Dendritic cell treated with granulocyte-macrophage colony-stimulating factor and Interleukin-4, amounts not matched to agents 40 ng/mL and 50 ng/mL, for 4 days (primary cell): ENCODE measurements at regions not wholly inside any gene's neighbourhood (a gene's known extent, or its start where the extent isn't known, plus 50 kb on each side); places are given as distances from the start of the nearest gene placed in this dataset.
"Not testable (repeated sequence)": the region's sequence is repeated elsewhere in the genome, so short reads cannot be mapped to it uniquely, and the experiment has no call there.

Experiments
- H3K27ac Mint-ChIP-seq: one replicate; pipeline ENCODE4 v1.8.0; 2022; ENCODE audit warnings: mild to moderate bottlenecking, mixed read lengths
- H3K27me3 Mint-ChIP-seq: one replicate; pipeline ENCODE4 v1.8.0; 2022; ENCODE audit warnings: mild to moderate bottlenecking, mixed read lengths
- H3K36me3 Mint-ChIP-seq: one replicate; pipeline ENCODE4 v1.8.0; 2022; ENCODE audit warnings: low read depth, mixed read lengths
- H3K4me1 Mint-ChIP-seq: one replicate; pipeline ENCODE4 v1.8.0; 2022; ENCODE audit warnings: low read depth, mixed read lengths
- H3K4me3 Mint-ChIP-seq: one replicate; pipeline ENCODE4 v1.8.0; 2022; ENCODE audit warnings: mild to moderate bottlenecking, moderate library complexity, mixed read lengths
- H3K9me3 Mint-ChIP-seq: one replicate; pipeline ENCODE4 v1.8.0; 2022; ENCODE audit warnings: mixed read lengths
- intact Hi-C: fragments of 100-400 bp; cut with micrococcal nuclease; formaldehyde crosslinking; loops from one replicate; pipeline ENCODE4 v1.15.0; 2022

DNA sequence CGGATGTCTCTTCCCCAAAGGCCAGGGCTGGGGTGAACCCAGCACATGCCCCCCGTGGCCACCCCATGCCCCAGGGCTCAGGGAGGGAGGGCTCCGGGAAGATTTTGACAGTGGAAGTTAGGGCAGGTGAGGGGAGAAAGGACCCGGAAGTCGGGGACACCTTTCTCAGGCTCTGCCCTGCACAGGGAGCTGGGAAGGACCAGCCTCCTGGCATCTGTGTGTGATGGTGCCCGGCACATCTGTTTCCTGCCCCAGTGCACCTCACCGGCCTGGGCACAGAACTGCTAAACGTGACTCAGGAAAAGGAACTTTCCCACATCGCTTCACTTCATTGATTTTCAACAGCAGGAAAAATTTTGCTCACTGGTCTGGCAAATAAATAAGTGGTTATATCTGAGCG lies 141.1 kb upstream of the AFDN start:
- H3K27me3 Mint-ChIP-seq, result peaks cover 54% of the 10 kb centered on the region

DNA sequence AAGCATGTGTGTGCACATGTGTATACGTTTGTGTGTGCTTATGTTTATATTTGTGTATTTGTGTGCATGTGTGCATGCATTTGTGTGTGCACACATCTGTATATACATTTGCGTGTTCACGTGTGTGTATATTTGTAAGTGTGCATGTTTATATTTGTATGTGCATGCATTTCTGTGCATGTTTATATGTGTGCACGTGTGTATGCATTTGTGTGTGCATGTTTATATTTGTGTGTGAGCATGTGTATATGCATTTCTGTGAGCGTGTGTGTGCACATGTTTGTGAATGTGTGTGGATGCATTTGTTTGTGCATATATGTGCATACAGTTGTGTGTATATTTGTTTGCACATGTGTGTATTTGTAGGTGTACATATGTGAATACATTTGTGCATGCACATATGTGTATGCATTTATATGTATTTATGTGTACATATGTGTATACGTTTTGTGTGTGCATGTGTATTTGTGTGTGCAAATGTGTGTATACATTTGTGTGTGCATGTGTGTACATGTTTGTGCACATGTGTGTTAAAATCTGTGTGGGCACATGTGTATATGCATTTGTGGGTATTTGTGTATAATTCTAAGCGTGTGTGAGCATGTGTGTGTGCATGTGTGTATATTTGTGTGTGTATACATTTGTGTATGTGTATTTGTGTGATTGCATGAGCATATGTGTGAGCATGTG lies 140.4 kb upstream of the AFDN start:
- no peaks in the 10 kb centered on the region for H3K4me1 Mint-ChIP-seq
- H3K27me3 Mint-ChIP-seq, result peaks cover 50% of the 10 kb centered on the region
- intact Hi-C loops, result no loop called here
- no peaks in the 10 kb centered on the region for H3K9me3 Mint-ChIP-seq
- no peak overlapping the region for H3K4me3 Mint-ChIP-seq
- no peaks in the 10 kb centered on the region for H3K36me3 Mint-ChIP-seq
- no peak overlapping the region for H3K27ac Mint-ChIP-seq

More for the DNA sequence above, 141.1 kb upstream of the AFDN start:
- H3K27ac Mint-ChIP-seq, result no peak overlapping the region
- no peaks in the 10 kb centered on the region for H3K9me3 Mint-ChIP-seq
- H3K4me3 Mint-ChIP-seq, result no peak overlapping the region
- no peaks in the 10 kb centered on the region for H3K36me3 Mint-ChIP-seq
- H3K4me1 Mint-ChIP-seq, result no peaks in the 10 kb centered on the region
- intact Hi-C loops, result no loop called here

DNA sequence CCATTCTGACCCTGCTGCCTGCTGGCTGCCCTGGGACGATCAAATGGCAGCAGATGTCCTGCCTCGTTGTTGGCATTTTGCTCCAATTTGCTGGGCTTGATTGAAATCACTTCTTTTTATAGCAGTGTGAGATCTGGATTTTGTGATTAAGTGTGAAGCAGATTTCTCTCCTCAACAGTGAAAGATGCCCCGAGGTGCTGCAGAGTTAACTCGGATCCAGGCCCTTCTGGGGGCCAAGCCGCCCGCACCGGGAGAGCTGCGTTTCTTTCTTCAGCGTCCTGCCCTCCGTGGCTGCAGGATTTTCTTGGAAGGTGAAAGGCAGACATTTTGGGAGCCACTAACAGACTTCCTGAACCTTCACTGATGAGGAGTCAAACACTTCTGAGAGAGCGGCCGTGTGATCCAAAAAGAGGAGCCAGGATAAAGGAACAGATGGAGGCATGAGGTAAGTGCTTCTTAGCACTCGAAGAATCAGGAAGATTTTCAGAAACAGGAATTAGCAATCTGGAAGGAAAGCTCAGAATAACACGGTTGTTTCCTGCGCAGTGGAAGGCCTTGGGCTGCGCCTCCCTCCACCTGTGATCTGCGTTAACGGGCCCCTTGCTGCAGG lies 139.5 kb upstream of the AFDN start:
- intact Hi-C loops, result no loop called here
- Mint-ChIP-seq H3K27me3 (peaks cover 42% of the 10 kb centered on the region), H3K9me3 (no peaks in the 10 kb centered on the region), H3K27ac (no peak overlapping the region), H3K4me3 (no peak overlapping the region), H3K4me1 (peaks cover 4% of the 10 kb centered on the region), H3K36me3 (no peaks in the 10 kb centered on the region)

DNA sequence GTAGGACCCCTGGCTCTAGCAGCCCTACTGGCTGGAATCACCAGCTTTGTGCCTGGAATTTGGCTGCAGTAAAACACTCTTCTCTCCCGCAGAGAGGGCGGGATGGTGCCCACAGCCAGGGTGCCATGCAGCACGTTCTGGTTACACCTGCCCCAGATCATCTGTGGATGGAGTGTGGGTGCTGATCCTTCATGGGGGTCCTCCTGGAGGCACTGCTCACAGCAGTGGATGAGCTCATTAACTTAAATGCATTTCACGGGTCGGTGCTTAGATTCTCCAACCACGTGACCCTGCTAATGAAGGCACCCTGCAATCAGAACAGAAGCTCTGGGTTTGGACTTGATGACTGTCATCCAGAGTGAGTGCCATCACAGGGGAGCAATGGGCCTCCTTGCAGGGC lies 138.6 kb upstream of the AFDN start:
- intact Hi-C loops, result no loop called here
- Mint-ChIP-seq H3K27ac (no peak overlapping the region), H3K4me3 (no peak overlapping the region), H3K36me3 (no peaks in the 10 kb centered on the region), H3K4me1 (peaks cover 9% of the 10 kb centered on the region), H3K9me3 (no peaks in the 10 kb centered on the region), H3K27me3 (peaks cover 41% of the 10 kb centered on the region)

DNA sequence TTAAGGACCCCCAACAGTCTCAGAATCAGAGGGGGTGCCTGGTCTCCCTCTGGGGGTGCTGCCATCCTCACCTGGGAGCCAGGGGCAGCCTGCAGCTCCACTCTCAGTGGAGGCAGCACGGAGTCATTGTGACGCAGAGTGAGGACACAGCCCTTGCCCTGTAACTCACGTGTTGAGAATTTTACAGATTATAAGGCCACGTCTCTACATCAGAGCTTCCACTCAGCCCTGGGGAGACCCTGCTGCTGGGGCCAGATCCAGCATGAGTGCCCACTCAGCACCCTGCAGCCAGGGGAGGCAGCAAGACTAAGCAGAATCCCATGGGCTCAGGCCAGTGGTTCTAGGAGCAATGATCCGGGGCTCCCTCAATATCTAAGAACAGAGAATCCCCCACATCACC lies 137.4 kb upstream of the AFDN start:
- H3K27me3 Mint-ChIP-seq, result peaks cover 36% of the 10 kb centered on the region
- H3K4me1 Mint-ChIP-seq, result peaks cover 9% of the 10 kb centered on the region
- intact Hi-C loops, result no loop called here
- no peak overlapping the region for H3K4me3 Mint-ChIP-seq
- H3K9me3 Mint-ChIP-seq, result no peaks in the 10 kb centered on the region
- H3K27ac Mint-ChIP-seq, result no peak overlapping the region
- H3K36me3 Mint-ChIP-seq, result no peaks in the 10 kb centered on the region

DNA sequence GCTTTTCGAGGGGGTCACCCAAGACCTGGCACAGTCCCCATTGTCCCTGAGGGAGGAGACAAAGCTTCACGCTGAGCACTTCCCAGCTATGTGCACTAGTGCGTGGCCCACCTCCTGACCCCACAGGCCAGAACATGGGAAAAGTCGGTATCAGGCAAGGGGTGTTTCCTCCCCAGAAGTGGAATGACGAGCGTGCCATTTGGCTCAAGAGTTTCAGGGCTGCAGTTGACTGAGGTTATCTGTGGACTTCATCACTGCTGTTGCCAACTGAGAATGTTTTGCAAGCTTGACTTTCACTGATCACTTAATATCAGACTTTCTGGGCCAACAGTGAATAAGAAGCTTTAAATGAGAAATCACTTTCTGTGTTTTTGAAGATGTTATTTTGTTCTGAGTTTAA lies 137.0 kb upstream of the AFDN start:
- no peak overlapping the region for H3K4me3 Mint-ChIP-seq
- peaks cover 9% of the 10 kb centered on the region for H3K4me1 Mint-ChIP-seq
- H3K9me3 Mint-ChIP-seq, result no peaks in the 10 kb centered on the region
- no peak overlapping the region for H3K27ac Mint-ChIP-seq
- intact Hi-C loops, result loop anchor here (10.0 kb wide), 1 partner anchor 125 kb away; no protein-coding TSS in a partner anchor
- H3K27me3 Mint-ChIP-seq, result peaks cover 37% of the 10 kb centered on the region
- H3K36me3 Mint-ChIP-seq, result no peaks in the 10 kb centered on the region

DNA sequence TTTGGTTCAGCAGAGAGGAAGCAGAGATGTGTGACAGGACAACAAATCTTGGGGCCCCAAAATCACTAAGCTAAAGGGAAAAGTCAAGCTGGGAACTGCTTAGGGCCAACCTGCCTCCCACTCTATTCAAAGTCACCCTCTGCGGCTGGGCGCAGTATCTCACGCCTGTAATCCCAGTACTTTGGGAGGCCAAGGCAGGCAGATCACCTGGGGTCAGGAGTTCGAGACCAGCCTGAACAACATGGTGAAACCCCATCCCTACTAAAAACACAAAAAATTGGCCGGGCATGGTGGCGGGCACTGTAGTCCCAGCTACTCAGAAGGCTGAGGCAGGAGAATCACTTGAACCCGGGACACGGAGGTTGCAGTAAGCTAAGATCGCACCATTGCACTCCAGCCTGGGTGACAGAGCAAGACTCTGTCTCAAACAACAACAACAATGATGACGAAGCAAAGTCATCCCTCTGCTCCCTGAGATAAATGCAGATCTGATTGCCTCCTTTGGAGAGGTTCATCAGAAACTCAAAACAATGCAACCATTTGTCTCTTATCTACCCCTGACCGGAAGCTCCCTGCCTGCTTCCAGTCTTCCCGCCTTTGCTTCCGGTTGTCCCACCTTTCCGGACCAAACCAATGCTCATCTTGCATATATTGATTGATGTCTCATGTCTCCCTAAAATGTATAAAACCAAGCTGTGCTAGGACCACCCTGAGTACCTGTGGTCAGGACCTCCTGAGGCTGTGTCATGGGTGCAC lies 136.4 kb upstream of the AFDN start:
- intact Hi-C loops, result loop anchor here (10.0 kb wide), 1 partner anchor 124 kb away; no protein-coding TSS in a partner anchor
- not testable (repeated sequence) for H3K9me3 Mint-ChIP-seq
- H3K27me3 Mint-ChIP-seq, result peaks cover 33% of the 10 kb centered on the region

DNA sequence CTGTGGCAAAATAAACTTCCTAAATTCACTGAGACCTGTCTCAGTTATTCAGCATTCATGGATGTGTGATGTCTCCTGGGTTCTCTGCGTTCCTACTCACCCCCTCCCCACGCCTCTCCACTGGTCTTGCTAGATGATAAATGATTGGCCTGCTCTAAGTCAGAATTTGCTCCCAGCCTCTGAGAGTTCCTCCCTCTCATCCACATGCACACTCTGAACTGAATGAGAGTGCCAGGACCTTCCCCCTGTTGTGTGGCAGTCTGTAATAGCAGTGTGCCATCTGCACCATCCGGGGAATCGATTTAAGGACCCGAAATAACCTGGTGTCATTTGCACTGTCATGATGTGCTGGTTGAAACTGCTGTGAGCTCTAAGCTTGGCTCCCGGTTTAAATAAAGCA lies 135.8 kb upstream of the AFDN start:
- peaks cover 29% of the 10 kb centered on the region for H3K27me3 Mint-ChIP-seq
- no peaks in the 10 kb centered on the region for H3K9me3 Mint-ChIP-seq
- intact Hi-C loops, result loop anchor here (10.0 kb wide), 1 partner anchor 124 kb away; no protein-coding TSS in a partner anchor
- no peak overlapping the region for H3K4me3 Mint-ChIP-seq
- H3K4me1 Mint-ChIP-seq, result peaks cover 9% of the 10 kb centered on the region
- no peak overlapping the region for H3K27ac Mint-ChIP-seq
- H3K36me3 Mint-ChIP-seq, result no peaks in the 10 kb centered on the region

More for the DNA sequence above, 136.4 kb upstream of the AFDN start:
- H3K27ac Mint-ChIP-seq, H3K36me3 Mint-ChIP-seq, H3K4me1 Mint-ChIP-seq, H3K4me3 Mint-ChIP-seq: not testable (repeated sequence)

DNA sequence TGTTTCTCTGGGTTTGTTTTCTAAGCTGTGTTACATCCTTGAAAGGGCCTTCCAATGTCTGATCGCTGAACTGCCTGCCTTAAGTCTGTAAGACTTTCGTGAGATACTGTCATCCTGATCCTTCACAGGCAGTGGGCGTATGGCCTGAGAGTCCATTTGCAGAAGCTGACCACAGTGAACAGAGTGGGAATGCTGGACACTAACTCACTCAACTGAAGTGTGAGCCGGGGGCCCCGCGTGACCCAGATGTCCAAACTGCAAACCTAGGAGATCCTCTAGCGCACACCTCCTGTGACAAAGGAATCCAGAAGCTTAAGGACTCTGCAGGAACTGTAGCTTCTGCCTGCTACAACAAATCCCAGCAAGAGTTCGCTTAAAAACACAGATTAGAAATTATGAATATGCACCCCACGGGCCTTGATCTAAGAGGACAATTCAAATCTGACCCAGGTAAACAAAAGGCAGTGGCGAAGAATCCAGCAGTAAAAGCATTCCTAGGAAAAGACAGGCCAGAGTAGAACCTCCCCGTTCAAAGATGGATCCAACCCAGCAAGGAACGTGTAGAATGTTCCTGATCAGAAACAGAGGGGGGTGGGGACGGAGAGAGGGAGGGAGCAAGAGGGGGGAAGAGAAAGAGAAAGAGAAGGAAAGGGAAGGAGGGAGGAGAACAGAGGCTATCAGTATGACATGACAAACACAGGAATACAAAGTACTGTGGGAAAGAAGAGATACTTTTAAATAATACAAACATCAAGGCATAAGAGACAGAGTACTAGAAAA lies 135.0 kb upstream of the AFDN start:
- Mint-ChIP-seq H3K4me3 (no peak overlapping the region), H3K27me3 (peaks cover 29% of the 10 kb centered on the region), H3K9me3 (no peaks in the 10 kb centered on the region), H3K36me3 (no peaks in the 10 kb centered on the region), H3K27ac (no peak overlapping the region), H3K4me1 (peaks cover 9% of the 10 kb centered on the region)
- intact Hi-C loops, result loop anchor here (10.0 kb wide), 1 partner anchor 123 kb away; no protein-coding TSS in a partner anchor

DNA sequence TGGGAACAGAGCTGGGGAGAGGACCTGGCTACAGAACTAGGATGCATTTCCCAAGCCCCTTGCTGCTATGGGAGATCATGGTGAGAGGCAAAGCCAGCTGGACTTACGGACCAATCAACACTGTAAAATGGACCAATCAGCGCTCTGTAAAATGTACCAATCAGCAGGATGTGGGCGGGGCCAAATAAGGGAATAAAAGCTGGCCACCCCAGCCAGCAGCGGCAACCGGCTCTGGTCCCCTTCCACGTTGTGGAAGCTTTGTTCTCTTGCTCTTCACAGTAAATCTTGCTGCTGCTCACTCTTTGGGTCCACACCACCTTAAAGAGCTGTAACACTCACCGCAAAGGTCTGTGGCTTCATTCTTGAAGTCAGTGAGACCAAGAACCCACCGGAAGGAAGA lies 133.2 kb upstream of the AFDN start:
- H3K36me3 Mint-ChIP-seq, H3K4me1 Mint-ChIP-seq, H3K4me3 Mint-ChIP-seq, H3K27ac Mint-ChIP-seq, H3K9me3 Mint-ChIP-seq: not testable (repeated sequence)
- peaks cover 20% of the 10 kb centered on the region for H3K27me3 Mint-ChIP-seq
- intact Hi-C loops, result loop anchor here (10.0 kb wide), 1 partner anchor 121 kb away; no protein-coding TSS in a partner anchor

DNA sequence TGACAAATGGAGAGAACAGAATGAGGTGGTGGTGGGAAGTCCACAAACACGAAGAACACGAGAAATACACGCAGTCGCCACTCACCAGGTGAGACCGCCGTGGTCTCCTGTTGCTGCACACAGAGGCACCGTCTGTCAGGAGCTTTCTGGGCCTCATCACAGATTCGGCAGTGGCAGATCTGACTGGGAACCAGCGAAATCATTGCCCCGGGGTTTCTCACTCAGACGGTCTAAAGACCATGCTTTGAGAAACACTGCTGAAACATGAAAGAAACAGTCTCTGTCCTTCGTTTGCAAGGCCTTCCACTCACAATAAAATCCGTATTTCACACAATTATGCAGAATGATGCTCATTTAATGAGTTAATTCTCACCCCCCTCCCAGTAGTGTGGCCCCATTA lies 130.9 kb upstream of the AFDN start:
- Mint-ChIP-seq H3K9me3 (no peaks in the 10 kb centered on the region), H3K4me1 (peaks cover 30% of the 10 kb centered on the region), H3K4me3 (no peak overlapping the region), H3K27me3 (peaks cover 13% of the 10 kb centered on the region), H3K27ac (no peak overlapping the region), H3K36me3 (no peaks in the 10 kb centered on the region)
- intact Hi-C loops, result loop anchor here (10.0 kb wide), 1 partner anchor 119 kb away; no protein-coding TSS in a partner anchor

DNA sequence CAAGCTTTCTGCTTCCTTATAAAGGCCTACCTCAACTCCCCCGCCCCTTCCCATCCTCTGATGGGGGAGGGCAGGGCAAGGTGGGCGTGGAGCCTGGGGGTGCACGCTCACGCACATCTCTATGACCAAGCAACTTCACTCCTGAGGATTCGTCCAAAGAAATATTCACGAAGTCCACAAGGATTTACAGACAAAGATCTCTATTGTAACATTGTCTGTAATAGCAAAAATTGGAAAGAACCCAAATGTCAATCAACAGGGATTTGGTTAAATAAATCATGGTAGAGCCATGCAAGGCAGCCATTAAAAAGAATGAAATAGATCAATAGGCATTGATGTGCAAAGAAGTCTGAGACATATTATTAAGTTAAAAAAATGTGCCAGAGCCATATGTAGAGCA lies 130.4 kb upstream of the AFDN start:
- Mint-ChIP-seq H3K27ac (no peak overlapping the region), H3K4me3 (no peak overlapping the region), H3K4me1 (peaks cover 30% of the 10 kb centered on the region), H3K27me3 (peaks cover 12% of the 10 kb centered on the region), H3K36me3 (no peaks in the 10 kb centered on the region), H3K9me3 (no peaks in the 10 kb centered on the region)
- intact Hi-C loops, result loop anchor here (10.0 kb wide), 1 partner anchor 119 kb away; no protein-coding TSS in a partner anchor

DNA sequence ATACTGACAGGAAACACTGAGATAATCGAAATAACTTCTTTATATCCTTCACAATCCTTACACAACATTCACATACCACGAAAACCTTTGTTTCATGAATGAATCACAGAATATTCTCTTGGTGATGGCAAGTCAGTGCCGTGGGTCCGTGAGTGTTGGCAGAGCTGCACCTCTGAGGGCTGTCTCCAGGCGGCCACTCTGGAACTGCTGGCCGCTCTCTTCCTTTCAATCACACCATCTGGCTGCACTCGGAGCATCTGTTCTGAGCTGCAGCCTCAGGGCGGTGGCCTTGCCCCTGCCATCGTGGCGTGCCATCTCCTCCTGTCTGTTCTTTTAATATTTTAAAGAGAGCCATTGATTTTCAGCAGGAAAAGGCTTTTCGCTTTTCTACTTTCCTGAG lies 129.4 kb upstream of the AFDN start:
- H3K4me3 Mint-ChIP-seq, result no peak overlapping the region

More for the DNA sequence above, 129.4 kb upstream of the AFDN start:
- Mint-ChIP-seq H3K4me1 (peaks cover 29% of the 10 kb centered on the region), H3K27me3 (peaks cover 12% of the 10 kb centered on the region), H3K27ac (no peak overlapping the region), H3K9me3 (no peaks in the 10 kb centered on the region), H3K36me3 (no peaks in the 10 kb centered on the region)
- intact Hi-C loops, result loop anchor here (10.0 kb wide), 1 partner anchor 117 kb away; no protein-coding TSS in a partner anchor
